DMS79 treated with DMSO at 0.1 percent for 48 hours (cell line): ENCODE measurements at regions not wholly inside any gene's neighbourhood (a gene's known extent, or its start where the extent isn't known, plus 50 kb on each side); places are given as distances from the start of the nearest gene placed in this dataset.
A peak's percentile ranks its signal among the peaks of the same experiment; 100 is the strongest.
"Not testable (repeated sequence)": the region's sequence is repeated elsewhere in the genome, so short reads cannot be mapped to it uniquely, and the experiment has no call there.

Experiments
- DNase-seq: peaks from one replicate; lab custom pipeline; 2025; lab: John Stamatoyannopoulos, UW

GRCh38 chr17:74117087-74117698 is 86.3 kb upstream of the RPL38 start:
- no peak for DNase-seq

- no peak for DNase-seq
Observed at GRCh38 chr17:74117999-74118421, 85.5 kb upstream of the RPL38 start.

- DNase-seq, result no peak
Observed at GRCh38 chr17:74118504-74118903, 85.0 kb upstream of the RPL38 start.

GRCh38 chr17:74119049-74119580 is 84.4 kb upstream of the RPL38 start:
- no peak for DNase-seq

- no peak for DNase-seq
Observed at GRCh38 chr17:74119965-74120364, 83.5 kb upstream of the RPL38 start.

GRCh38 chr17:74123350-74123749 is 80.1 kb upstream of the RPL38 start:
- DNase-seq, result no peak

- DNase-seq, result no peak
Observed at GRCh38 chr17:74123866-74124444, 79.5 kb upstream of the RPL38 start.

- peak; percentile 11 for DNase-seq
Observed at GRCh38 chr17:74125156-74125555, 78.3 kb upstream of the RPL38 start.

GRCh38 chr17:74126179-74126900 is 77.1 kb upstream of the RPL38 start:
- DNase-seq, result peak; percentile 19

- DNase-seq, result no peak
Observed at GRCh38 chr17:74126959-74127358, 76.5 kb upstream of the RPL38 start.

- no peak for DNase-seq
Observed at GRCh38 chr17:74128456-74129211, 74.8 kb upstream of the RPL38 start.

GRCh38 chr17:74129800-74130199 is 73.7 kb upstream of the RPL38 start:
- DNase-seq, result not testable (repeated sequence)

- DNase-seq, result no peak
Observed at GRCh38 chr17:74130276-74130675, 73.2 kb upstream of the RPL38 start.

- DNase-seq, result no peak
Observed at GRCh38 chr17:74130841-74131240, 72.6 kb upstream of the RPL38 start.

- DNase-seq, result no peak
Observed at GRCh38 chr17:74132354-74132753, 71.1 kb upstream of the RPL38 start.

- no peak for DNase-seq
Observed at GRCh38 chr17:74133740-74134139, 69.7 kb upstream of the RPL38 start.

- DNase-seq, result not testable (repeated sequence)
Observed at GRCh38 chr17:74134234-74134633, 69.2 kb upstream of the RPL38 start.

- no peak for DNase-seq
Observed at GRCh38 chr17:74134991-74135390, 68.5 kb upstream of the RPL38 start.

GRCh38 chr17:74135391-74136167 is 67.9 kb upstream of the RPL38 start:
- DNase-seq, result no peak

GRCh38 chr17:74137416-74137815 is 66.1 kb upstream of the RPL38 start:
- DNase-seq, result no peak

GRCh38 chr17:74139120-74139519 is 64.4 kb upstream of the RPL38 start:
- DNase-seq, result no peak

GRCh38 chr17:74140282-74140681 is 63.2 kb upstream of the RPL38 start:
- DNase-seq, result no peak
